ENCODE measurements at regions not wholly inside any gene's neighbourhood (a gene's known extent, or its start where the extent isn't known, plus 50 kb on each side); places are given as distances from the start of the nearest gene placed in this dataset.

GRCh38 chr18:57970356-57971095 is 73.5 kb upstream of the NEDD4L start:
- H3K27me3 ChIP-seq: no peaks in the 10 kb centered on the region
- intact Hi-C loops (cut with DNase I; ENCODE audit: low total_unique reads): no loop called here
- H3K4me3 ChIP-seq: no peak overlapping the region
- no peaks in the 10 kb centered on the region for H3K36me3 ChIP-seq
- no peak for DNase-seq
- no peaks in the 10 kb centered on the region for H3K4me1 ChIP-seq
- in situ Hi-C loops (cut with MboI; ENCODE audit: low pct_ligation_motif_present in 1 of 4, low pct_unique_long_range_greater_than_20kb in 1 of 4, low sequenced_read_pairs in 3 of 4): loop anchor here in 1 of 4 donors (25.0 kb wide), 1 partner anchor 142 kb away; no protein-coding TSS in a partner anchor
- H3K9me3 ChIP-seq: no peaks in the 10 kb centered on the region
- TF ChIP-seq CTCF (IDR thresholded peaks at IDR 0.05) (peak in 2 of 5 experiments; percentile 11 to 19), POLR2A (IDR thresholded peaks at IDR 0.05) (no peak), EP300 (IDR thresholded peaks at IDR 0.05; ENCODE audit: low read depth) (no peak), POLR2AphosphoS5 (IDR thresholded peaks at IDR 0.05) (no peak)
- no peak overlapping the region for H3K27ac ChIP-seq
- 90 to 100% methylated on average over 2 to 12 of the region's 12 CpGs for WGBS, 2 donors (ENCODE audit: low coverage in 1 of 2)

- no peaks in the 10 kb centered on the region for H3K9me3 ChIP-seq
- no peaks in the 10 kb centered on the region for H3K4me1 ChIP-seq
- WGBS, 2 donors (ENCODE audit: low coverage in 1 of 2): 75 to 89% methylated on average over 1 to 2 of the region's 2 CpGs
- no peak overlapping the region for H3K4me3 ChIP-seq
- no peaks in the 10 kb centered on the region for H3K27me3 ChIP-seq
- no peak for TF ChIP-seq POLR2AphosphoS5 (IDR thresholded peaks at IDR 0.05)
- no peak for TF ChIP-seq EP300 (IDR thresholded peaks at IDR 0.05; ENCODE audit: low read depth)
- no peak for TF ChIP-seq CTCF (IDR thresholded peaks at IDR 0.05)
- no peak for TF ChIP-seq POLR2A (IDR thresholded peaks at IDR 0.05)
- intact Hi-C loops (cut with DNase I; ENCODE audit: low total_unique reads): no loop called here
- H3K36me3 ChIP-seq: no peaks in the 10 kb centered on the region
- in situ Hi-C loops (cut with MboI; ENCODE audit: low pct_ligation_motif_present in 1 of 4, low pct_unique_long_range_greater_than_20kb in 1 of 4, low sequenced_read_pairs in 3 of 4): loop anchor here in 1 of 4 donors (25.0 kb wide), 1 partner anchor 142 kb away; no protein-coding TSS in a partner anchor
- DNase-seq: no peak
- no peak overlapping the region for H3K27ac ChIP-seq
Observed at GRCh38 chr18:57969824-57970223, 74.2 kb upstream of the NEDD4L start.

DNA sequence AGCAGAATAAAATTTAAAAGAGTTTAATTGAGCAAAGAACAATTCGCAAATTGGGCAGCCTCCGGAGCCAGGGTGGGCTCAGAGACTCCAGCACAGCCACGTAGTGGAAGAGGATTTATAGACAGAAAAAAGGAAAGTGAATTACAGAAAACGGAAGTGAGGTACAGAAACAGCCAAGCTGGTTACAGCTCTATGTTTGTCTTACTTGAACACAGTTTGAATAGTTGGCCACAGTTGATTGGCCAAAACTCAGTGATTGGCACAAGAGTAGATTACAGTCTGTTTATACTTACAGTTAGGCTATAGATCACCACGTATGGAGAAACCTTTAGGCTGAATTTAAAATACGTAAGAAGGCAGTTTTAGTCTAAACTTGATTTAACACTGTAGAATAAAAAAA is 78.8 kb upstream of the NEDD4L start:
- Histone ChIP-seq H3K4me1 (no peaks in the 10 kb centered on the region), H3K9me3 (no peaks in the 10 kb centered on the region), H3K27ac (peak overlapping the region in 3 of 4 donors; percentile 42 to 63 (median 47)), H3K27me3 (no peaks in the 10 kb centered on the region), H3K4me3 (peak overlapping the region in 2 of 4 donors; percentile 2 to 10), H3K36me3 (no peaks in the 10 kb centered on the region)
- no peak for DNase-seq
- WGBS, 2 donors (ENCODE audit: low coverage in 1 of 2): 50 to 60% methylated on average over 6 of the region's 6 CpGs
- intact Hi-C loops (cut with DNase I; ENCODE audit: low total_unique reads): no loop called here
- no peak for TF ChIP-seq POLR2A (IDR thresholded peaks at IDR 0.05)
- no peak for TF ChIP-seq POLR2AphosphoS5 (IDR thresholded peaks at IDR 0.05)
- TF ChIP-seq CTCF (IDR thresholded peaks at IDR 0.05): no peak
- no peak for TF ChIP-seq EP300 (IDR thresholded peaks at IDR 0.05; ENCODE audit: low read depth)
- in situ Hi-C loops (cut with MboI; ENCODE audit: low pct_ligation_motif_present in 1 of 4, low pct_unique_long_range_greater_than_20kb in 1 of 4, low sequenced_read_pairs in 3 of 4): loop anchor here in 1 of 4 donors (25.0 kb wide), 1 partner anchor 147 kb away; no protein-coding TSS in a partner anchor

DNA sequence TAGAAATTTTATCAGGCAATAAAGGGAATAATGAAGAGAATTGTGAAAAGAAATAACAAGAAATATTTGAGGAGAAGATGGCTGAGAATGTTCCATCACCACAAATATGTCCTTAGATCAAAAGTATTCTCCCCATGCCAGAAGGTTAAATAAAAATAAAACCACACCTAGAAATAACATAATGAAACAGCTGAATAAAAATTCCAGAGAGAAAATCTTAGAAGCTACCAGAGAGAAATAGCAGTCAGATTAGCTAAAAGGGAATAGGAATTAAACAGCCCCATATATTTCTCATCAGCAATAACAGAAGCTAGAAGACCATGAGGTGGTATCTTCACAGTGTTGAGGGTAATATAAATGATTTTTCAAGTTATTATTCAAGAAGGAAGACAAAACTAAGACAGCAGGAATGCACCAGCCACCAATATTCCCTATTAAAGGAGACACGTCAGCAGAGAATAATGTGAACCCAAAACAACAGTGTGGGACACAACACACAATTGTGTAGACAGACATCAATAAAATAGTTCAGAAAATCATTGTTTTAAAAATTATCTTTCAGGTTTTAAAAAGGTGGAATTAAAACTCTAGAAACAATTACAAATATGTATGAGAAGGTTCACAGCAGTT is 82.0 kb upstream of the NEDD4L start:
- no peaks in the 10 kb centered on the region for H3K36me3 ChIP-seq
- no peak overlapping the region for H3K4me3 ChIP-seq
- no peak for DNase-seq
- H3K27ac ChIP-seq: no peak overlapping the region
- no peaks in the 10 kb centered on the region for H3K9me3 ChIP-seq
- intact Hi-C loops (cut with DNase I; ENCODE audit: low total_unique reads) (no loop called here), in situ Hi-C loops (cut with MboI; ENCODE audit: low pct_ligation_motif_present in 1 of 4, low pct_unique_long_range_greater_than_20kb in 1 of 4, low sequenced_read_pairs in 3 of 4) (loop anchor here in 1 of 4 donors (25.0 kb wide), 1 partner anchor 150 kb away; no protein-coding TSS in a partner anchor)
- no peaks in the 10 kb centered on the region for H3K27me3 ChIP-seq
- TF ChIP-seq POLR2A (IDR thresholded peaks at IDR 0.05) (no peak), EP300 (IDR thresholded peaks at IDR 0.05; ENCODE audit: low read depth) (no peak), CTCF (IDR thresholded peaks at IDR 0.05) (no peak), POLR2AphosphoS5 (IDR thresholded peaks at IDR 0.05) (no peak)
- 93% methylated on average over 1 of the region's 1 CpG; no CpG with 5 or more reads in 1 of the 2 donors for WGBS, 2 donors (ENCODE audit: low coverage in 1 of 2)
- H3K4me1 ChIP-seq: peaks cover 0 to 3% (median 1%) of the 10 kb centered on the region in 4 donors

Measured in transverse colon (tissue), 4 donors.